ENCODE measurements at regions not wholly inside any gene's neighbourhood (a gene's known extent, or its start where the extent isn't known, plus 50 kb on each side); places are given as distances from the start of the nearest gene placed in this dataset.

DNA sequence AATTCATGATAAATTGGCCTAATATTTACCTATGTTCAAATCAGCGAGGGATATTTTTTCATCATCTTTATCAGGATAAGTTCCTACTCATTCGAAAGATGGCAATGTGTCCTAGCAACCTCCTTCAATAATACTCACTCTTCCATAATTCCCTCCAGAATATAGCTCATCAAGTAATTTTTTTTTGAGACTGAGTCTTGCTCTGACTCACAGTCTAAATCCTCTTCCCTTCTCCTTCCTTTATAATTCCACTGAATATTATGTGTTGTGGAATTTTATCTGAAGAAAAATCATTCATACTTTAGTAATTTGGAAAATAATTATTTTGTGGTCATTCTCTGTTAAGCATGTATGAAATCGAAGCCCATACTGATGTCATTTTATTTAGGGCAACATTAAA lies 663.8 kb downstream of the FLRT2 start:
- no peaks in the 10 kb centered on the region for H3K79me2 ChIP-seq (replicated peaks; ENCODE audit: insufficient read depth, low read length)
- H3K27me3 ChIP-seq (ENCODE audit: insufficient read depth, low read depth, low read length): no peaks in the 10 kb centered on the region
- no peaks in the 10 kb centered on the region for H4K20me1 ChIP-seq (ENCODE audit: insufficient read depth)
- H3K9me2 ChIP-seq (ENCODE audit: insufficient read depth, low read length): no peaks in the 10 kb centered on the region
- H3K27ac ChIP-seq (ENCODE audit: low read length): no peak overlapping the region
- H3K4me3 ChIP-seq (ENCODE audit: low read length): no peak overlapping the region
- H3K9me3 ChIP-seq (ENCODE audit: low read length): no peaks in the 10 kb centered on the region
- H3K4me2 ChIP-seq (ENCODE audit: low read length): no peak overlapping the region
- no peak overlapping the region for H2AFZ ChIP-seq (ENCODE audit: low read depth, low read length)
- TF ChIP-seq RAD21 (conservative IDR thresholded peaks at IDR 0.05) (no peak), POLR2AphosphoS5 (IDR thresholded peaks at IDR 0.05) (no peak), TAF1 (IDR thresholded peaks at IDR 0.05; ENCODE audit: low read depth) (no peak), EZH2 (IDR thresholded peaks at IDR 0.05; ENCODE audit: borderline replicate concordance, insufficient read depth, low read length, poor library complexity, severe bottlenecking) (no peak), SMC3 (conservative IDR thresholded peaks at IDR 0.05; ENCODE audit: poor library complexity) (no peak), CTCF (IDR thresholded peaks at IDR 0.05; ENCODE audit: poor library complexity, severe bottlenecking) (no peak), MXI1 (conservative IDR thresholded peaks at IDR 0.05; ENCODE audit: poor library complexity, severe bottlenecking) (no peak), EP300 (conservative IDR thresholded peaks at IDR 0.05; ENCODE audit: poor library complexity, severe bottlenecking) (no peak)
- TF ChIP-seq, protein P1, sequence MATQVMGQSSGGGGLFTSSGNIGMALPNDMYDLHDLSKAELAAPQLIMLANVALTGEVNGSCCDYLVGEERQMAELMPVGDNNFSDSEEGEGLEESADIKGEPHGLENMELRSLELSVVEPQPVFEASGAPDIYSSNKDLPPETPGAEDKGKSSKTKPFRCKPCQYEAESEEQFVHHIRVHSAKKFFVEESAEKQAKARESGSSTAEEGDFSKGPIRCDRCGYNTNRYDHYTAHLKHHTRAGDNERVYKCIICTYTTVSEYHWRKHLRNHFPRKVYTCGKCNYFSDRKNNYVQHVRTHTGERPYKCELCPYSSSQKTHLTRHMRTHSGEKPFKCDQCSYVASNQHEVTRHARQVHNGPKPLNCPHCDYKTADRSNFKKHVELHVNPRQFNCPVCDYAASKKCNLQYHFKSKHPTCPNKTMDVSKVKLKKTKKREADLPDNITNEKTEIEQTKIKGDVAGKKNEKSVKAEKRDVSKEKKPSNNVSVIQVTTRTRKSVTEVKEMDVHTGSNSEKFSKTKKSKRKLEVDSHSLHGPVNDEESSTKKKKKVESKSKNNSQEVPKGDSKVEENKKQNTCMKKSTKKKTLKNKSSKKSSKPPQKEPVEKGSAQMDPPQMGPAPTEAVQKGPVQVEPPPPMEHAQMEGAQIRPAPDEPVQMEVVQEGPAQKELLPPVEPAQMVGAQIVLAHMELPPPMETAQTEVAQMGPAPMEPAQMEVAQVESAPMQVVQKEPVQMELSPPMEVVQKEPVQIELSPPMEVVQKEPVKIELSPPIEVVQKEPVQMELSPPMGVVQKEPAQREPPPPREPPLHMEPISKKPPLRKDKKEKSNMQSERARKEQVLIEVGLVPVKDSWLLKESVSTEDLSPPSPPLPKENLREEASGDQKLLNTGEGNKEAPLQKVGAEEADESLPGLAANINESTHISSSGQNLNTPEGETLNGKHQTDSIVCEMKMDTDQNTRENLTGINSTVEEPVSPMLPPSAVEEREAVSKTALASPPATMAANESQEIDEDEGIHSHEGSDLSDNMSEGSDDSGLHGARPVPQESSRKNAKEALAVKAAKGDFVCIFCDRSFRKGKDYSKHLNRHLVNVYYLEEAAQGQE (IDR thresholded peaks at IDR 0.05; ENCODE audit: borderline replicate concordance): no peak
- H3K36me3 ChIP-seq (ENCODE audit: insufficient read depth, low read length): no peaks in the 10 kb centered on the region
- no peaks in the 10 kb centered on the region for H3F3A ChIP-seq (ENCODE audit: insufficient read depth, low read length, poor library complexity, severe bottlenecking)
- no peak overlapping the region for H3K9ac ChIP-seq (ENCODE audit: low read length)

DNA sequence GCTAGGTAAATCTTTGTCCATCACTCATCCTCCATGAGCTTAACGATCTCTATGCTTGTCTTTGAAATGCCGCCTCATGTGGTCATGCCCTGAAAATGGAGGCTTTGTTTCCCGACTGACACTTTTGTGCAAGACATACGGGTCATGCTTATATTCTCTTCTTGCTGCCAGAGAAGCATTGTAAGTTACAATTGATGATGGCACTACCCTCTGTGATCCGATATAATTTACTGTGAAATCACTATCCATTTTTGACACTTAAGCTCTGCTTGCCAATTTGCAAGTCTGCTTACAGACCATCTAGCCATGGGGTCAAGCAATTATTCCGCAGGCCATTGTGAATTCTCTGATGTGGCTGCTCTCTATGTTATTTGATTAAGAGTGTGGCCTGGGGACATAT lies 650.0 kb downstream of the FLRT2 start:
- H4K20me1 ChIP-seq (ENCODE audit: insufficient read depth): no peaks in the 10 kb centered on the region
- H3K27ac ChIP-seq (ENCODE audit: low read length): no peak overlapping the region
- no peak overlapping the region for H3K4me3 ChIP-seq (ENCODE audit: low read length)
- H3K9ac ChIP-seq (ENCODE audit: low read length): no peak overlapping the region
- no peak for TF ChIP-seq CTCF (IDR thresholded peaks at IDR 0.05; ENCODE audit: poor library complexity, severe bottlenecking)
- no peak for TF ChIP-seq SMC3 (conservative IDR thresholded peaks at IDR 0.05; ENCODE audit: poor library complexity)
- TF ChIP-seq, protein P1 (IDR thresholded peaks at IDR 0.05; ENCODE audit: borderline replicate concordance): no peak
- no peaks in the 10 kb centered on the region for H3F3A ChIP-seq (ENCODE audit: insufficient read depth, low read length, poor library complexity, severe bottlenecking)
- no peaks in the 10 kb centered on the region for H3K79me2 ChIP-seq (replicated peaks; ENCODE audit: insufficient read depth, low read length)
- H3K27me3 ChIP-seq (ENCODE audit: insufficient read depth, low read depth, low read length): no peaks in the 10 kb centered on the region
- no peaks in the 10 kb centered on the region for H3K36me3 ChIP-seq (ENCODE audit: insufficient read depth, low read length)
- no peak overlapping the region for H2AFZ ChIP-seq (ENCODE audit: low read depth, low read length)
- H3K9me3 ChIP-seq (ENCODE audit: low read length): no peaks in the 10 kb centered on the region
- H3K4me2 ChIP-seq (ENCODE audit: low read length): no peak overlapping the region
- no peaks in the 10 kb centered on the region for H3K9me2 ChIP-seq (ENCODE audit: insufficient read depth, low read length)
